ENCODE measurements at regions not wholly inside any gene's neighbourhood (a gene's known extent, or its start where the extent isn't known, plus 50 kb on each side); places are given as distances from the start of the nearest gene placed in this dataset.

- no peak for DNase-seq
Observed at GRCh38 chr10:47195274-47195885, 104.6 kb upstream of the GDF10 start.

GRCh38 chr10:47196691-47197090 lies 103.3 kb upstream of the GDF10 start:
- no peak for DNase-seq

- no peak for DNase-seq
Observed at GRCh38 chr10:47198221-47198620, 101.8 kb upstream of the GDF10 start.

GRCh38 chr10:47205192-47205591 lies 94.8 kb upstream of the GDF10 start:
- DNase-seq = no peak

GRCh38 chr10:47206449-47207280 lies 93.3 kb upstream of the GDF10 start:
- no peak for DNase-seq

- DNase-seq = no peak
Observed at GRCh38 chr10:47207281-47207615, 92.7 kb upstream of the GDF10 start.

GRCh38 chr10:47207894-47208469 lies 92.0 kb upstream of the GDF10 start:
- DNase-seq = no peak

GRCh38 chr10:47209466-47209865 lies 90.5 kb upstream of the GDF10 start:
- no peak for DNase-seq

GRCh38 chr10:47214520-47214919 lies 85.5 kb upstream of the GDF10 start:
- no peak for DNase-seq

- no peak for DNase-seq
Observed at GRCh38 chr10:47217113-47217512, 82.9 kb upstream of the GDF10 start.

- no peak for DNase-seq
Observed at GRCh38 chr10:47218803-47219202, 81.2 kb upstream of the GDF10 start.

- DNase-seq = no peak
Observed at GRCh38 chr10:47222461-47222860, 77.5 kb upstream of the GDF10 start.

- DNase-seq = no peak
Observed at GRCh38 chr10:47223236-47223635, 76.8 kb upstream of the GDF10 start.

- DNase-seq = no peak
Observed at GRCh38 chr10:47224546-47225218, 75.3 kb upstream of the GDF10 start.

GRCh38 chr10:47225219-47225927 lies 74.6 kb upstream of the GDF10 start:
- no peak for DNase-seq

GRCh38 chr10:47225928-47226645 lies 73.9 kb upstream of the GDF10 start:
- no peak for DNase-seq

GRCh38 chr10:47230482-47230881 lies 69.5 kb upstream of the GDF10 start:
- no peak for DNase-seq

GRCh38 chr10:47230957-47231356 lies 69.0 kb upstream of the GDF10 start:
- no peak for DNase-seq

- no peak for DNase-seq
Observed at GRCh38 chr10:47231414-47231813, 68.6 kb upstream of the GDF10 start.

GRCh38 chr10:47233631-47234030 lies 66.4 kb upstream of the GDF10 start:
- no peak for DNase-seq

GRCh38 chr10:47235484-47235883 lies 64.5 kb upstream of the GDF10 start:
- DNase-seq = no peak
